GM19043 (cell line): ENCODE measurements at regions not wholly inside any gene's neighbourhood (a gene's known extent, or its start where the extent isn't known, plus 50 kb on each side); places are given as distances from the start of the nearest gene placed in this dataset.

Experiments
- ATAC-seq: cut with Tn5 transposase; IDR thresholded peaks from one replicate; pipeline ENCODE4 v1.9.1; 2021; ENCODE audit warnings: low read depth; ENCODE audit not compliant: unreplicated experiment

DNA sequence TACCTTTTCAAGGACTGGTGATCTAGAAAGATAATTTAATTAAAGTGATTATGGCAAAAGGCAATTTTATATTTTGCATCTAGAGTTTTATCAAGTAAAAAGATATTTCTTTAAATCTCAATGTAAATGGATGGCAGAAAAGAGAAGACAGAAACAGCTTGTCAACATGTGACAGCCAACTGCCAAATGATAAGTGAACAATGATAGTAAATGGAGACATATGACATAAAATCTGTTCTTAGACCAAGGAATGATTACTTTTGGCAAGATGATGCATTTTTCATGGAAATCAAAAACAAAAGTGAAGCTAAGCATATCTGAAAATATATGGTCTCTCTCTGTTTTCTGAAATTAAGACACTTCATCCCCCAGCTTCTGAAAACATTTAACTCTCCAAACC is 1730.7 kb upstream of the FLRT2 start:
- ATAC-seq: no peak

GRCh38 chr14:83814896-83815295 is 1715.0 kb upstream of the FLRT2 start:
- no peak for ATAC-seq

GRCh38 chr14:83816761-83817160 is 1713.2 kb upstream of the FLRT2 start:
- ATAC-seq: no peak

- no peak for ATAC-seq
These were observed 1704.1 kb upstream of the FLRT2 start for GRCh38 chr14:83825843-83826242.

DNA sequence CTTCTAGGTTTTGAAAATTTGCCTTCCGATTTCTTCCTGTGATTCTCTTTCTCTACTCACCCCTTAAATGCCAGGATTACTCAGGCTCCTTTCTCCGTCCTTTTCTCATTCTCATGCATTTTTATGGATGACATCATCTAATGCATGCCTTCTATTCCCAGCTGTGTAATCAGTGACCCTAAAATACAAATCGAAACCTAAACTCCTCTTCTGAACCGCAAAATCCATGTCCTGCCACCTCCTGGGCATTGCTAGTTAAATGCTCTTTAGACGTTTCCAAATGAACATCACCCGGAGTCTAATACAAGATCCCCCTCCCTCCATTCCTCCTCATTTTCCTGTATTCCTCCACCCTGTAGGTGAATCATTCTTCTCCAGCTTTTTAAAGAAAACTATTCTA is 1703.1 kb upstream of the FLRT2 start:
- no peak for ATAC-seq

DNA sequence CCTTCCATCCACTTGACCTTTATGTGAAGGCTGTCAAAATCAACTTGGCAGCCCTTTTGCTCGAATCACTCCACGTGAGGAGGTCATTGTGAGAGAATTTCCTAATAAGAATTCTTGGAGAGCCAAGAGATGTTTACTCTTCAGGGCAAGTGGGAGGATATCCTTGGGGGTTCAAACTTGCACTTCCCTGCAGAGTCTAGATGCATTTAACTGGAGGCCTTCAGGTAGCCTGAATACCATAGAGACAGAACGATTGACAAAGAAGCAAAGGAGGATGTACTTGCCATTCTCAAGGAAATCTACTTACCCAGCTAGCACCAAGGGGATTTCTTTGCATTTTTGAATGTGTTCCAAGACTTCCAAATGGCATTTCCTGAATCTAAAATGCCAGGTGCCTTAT is 1702.6 kb upstream of the FLRT2 start:
- no peak for ATAC-seq

GRCh38 chr14:83828406-83828805 is 1701.5 kb upstream of the FLRT2 start:
- no peak for ATAC-seq

- no peak for ATAC-seq
These were observed 1699.6 kb upstream of the FLRT2 start for GRCh38 chr14:83830316-83830715.

GRCh38 chr14:83838226-83838625 is 1691.7 kb upstream of the FLRT2 start:
- no peak for ATAC-seq

- ATAC-seq: no peak
These were observed 1687.4 kb upstream of the FLRT2 start for GRCh38 chr14:83842547-83842946.

DNA sequence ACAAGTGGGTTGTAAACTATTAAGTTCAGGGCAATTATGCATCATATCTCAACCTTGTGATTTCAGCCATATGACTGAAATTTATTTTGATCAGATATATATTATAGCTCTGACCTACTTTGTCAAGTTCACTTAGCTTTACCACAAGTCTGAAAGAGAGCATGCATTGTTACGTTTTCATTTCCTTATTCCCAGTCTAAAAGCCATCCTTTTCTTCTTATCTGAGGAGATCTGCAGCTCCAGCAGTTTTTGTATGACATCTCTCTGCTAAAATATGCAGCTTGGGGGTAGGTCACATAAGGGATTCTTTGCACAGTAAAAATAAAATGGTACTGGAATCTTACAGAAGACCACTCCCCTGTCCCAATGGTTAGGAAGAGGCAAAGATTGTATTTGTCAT is 1682.8 kb upstream of the FLRT2 start:
- ATAC-seq: no peak

- ATAC-seq: no peak
These were observed 1679.9 kb upstream of the FLRT2 start for GRCh38 chr14:83850092-83850491.

GRCh38 chr14:83856334-83856733 is 1673.6 kb upstream of the FLRT2 start:
- no peak for ATAC-seq

DNA sequence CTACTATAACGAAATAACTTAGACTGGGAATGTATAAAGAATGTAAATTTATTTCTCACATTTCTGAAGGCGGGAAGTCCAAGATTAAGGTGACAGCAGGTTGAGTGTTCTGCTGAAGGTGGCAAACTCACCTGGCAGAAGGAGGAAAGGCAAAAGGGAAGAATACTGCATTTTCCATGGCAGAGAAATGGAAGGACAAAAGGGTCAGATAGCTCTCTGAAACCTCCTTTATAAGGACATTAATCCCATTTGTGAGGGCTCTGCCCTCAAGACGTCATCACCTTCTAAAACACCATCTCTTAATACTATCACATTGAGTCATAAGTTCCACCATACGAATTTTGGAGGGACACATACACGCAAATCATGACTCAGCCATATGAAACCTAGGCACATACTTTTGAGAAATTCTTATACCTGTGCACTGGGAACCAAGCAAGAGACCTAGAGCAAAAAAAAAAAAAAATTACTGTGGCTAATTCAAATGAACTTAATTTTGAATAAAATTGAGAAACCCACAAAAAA is 1669.3 kb upstream of the FLRT2 start:
- ATAC-seq: no peak

- ATAC-seq: no peak
These were observed 1666.7 kb upstream of the FLRT2 start for GRCh38 chr14:83863042-83863774.

DNA sequence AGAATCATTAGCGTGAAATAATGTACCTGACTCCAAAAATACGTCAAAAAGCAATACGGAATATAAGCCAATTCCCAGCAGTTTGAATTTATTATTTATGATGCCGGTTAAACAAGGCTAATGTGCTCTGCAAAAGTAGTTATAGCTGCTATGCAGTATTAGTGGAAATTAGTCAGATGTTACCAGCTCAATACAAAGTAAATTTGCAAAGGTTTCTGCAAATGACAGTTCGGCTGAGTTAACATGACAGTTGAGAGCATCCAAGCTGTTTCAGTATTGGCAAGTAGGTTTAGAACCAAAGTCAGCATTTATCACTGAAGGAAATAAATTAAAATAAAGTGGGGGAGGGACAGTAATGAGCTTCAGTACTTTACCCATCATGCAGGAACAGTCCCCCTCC is 1665.8 kb upstream of the FLRT2 start:
- ATAC-seq: no peak

- no peak for ATAC-seq
These were observed 1662.2 kb upstream of the FLRT2 start for GRCh38 chr14:83867566-83868225.

- no peak for ATAC-seq
These were observed 1659.2 kb upstream of the FLRT2 start for GRCh38 chr14:83870546-83871270.

GRCh38 chr14:83873669-83874068 is 1656.3 kb upstream of the FLRT2 start:
- no peak for ATAC-seq

- no peak for ATAC-seq
These were observed 1655.3 kb upstream of the FLRT2 start for GRCh38 chr14:83874662-83875061.

DNA sequence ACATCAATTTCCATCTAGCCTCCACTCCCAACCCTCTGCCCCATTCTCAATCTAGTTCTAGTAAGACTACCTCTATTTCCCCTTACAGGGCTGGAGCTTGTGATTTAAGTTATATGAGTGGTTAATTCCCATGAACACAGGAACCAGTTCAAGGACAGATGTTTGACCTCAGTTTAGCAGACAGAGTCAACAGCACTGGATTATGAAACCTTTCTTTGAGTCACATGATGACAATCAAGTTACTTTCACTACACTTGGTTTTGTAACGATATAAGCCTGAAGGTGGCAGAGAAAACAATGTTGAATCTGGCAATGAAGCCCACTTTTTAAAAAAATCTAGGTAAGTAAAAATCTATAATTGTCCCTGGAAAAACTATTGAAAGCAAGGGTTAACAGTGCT is 1646.2 kb upstream of the FLRT2 start:
- ATAC-seq: no peak
